Endodermal cell (in vitro differentiated cells): ENCODE measurements at regions not wholly inside any gene's neighbourhood (a gene's known extent, or its start where the extent isn't known, plus 50 kb on each side); places are given as distances from the start of the nearest gene placed in this dataset.

Experiments
- DNase-seq: peaks from one replicate; pipeline ENCODE4 v3.0.0-alpha.2; 2017
- H3K27ac ChIP-seq: 2 replicates; pipeline ENCODE4 v1.5.1; 2013; ENCODE audit warnings: mild to moderate bottlenecking, low read depth, low read length, moderate library complexity
- H3K27me3 ChIP-seq: 2 replicates; pipeline ENCODE4 v1.6.1; 2013; ENCODE audit warnings: mild to moderate bottlenecking, low read length, moderate library complexity; ENCODE audit not compliant: insufficient read depth, control insufficient read depth, poor library complexity, severe bottlenecking
- H3K36me3 ChIP-seq: 2 replicates; pipeline ENCODE4 v1.7.0; 2013; ENCODE audit warnings: mild to moderate bottlenecking, low read length, moderate library complexity; ENCODE audit not compliant: control insufficient read depth, insufficient read depth
- H3K4me1 ChIP-seq: one replicate; pipeline ENCODE4 v1.7.0; 2013; ENCODE audit warnings: low read length; ENCODE audit not compliant: control insufficient read depth, insufficient read depth
- H3K4me3 ChIP-seq: 2 replicates; pipeline ENCODE4 v1.5.1; 2013; ENCODE audit warnings: mild to moderate bottlenecking, low read length, moderate library complexity
- H3K9ac ChIP-seq: 2 replicates; pipeline ENCODE4 v1.6.1; 2013; ENCODE audit warnings: mild to moderate bottlenecking, low read length, moderate library complexity; ENCODE audit not compliant: poor library complexity, severe bottlenecking; ENCODE audit errors: extremely low read depth
- H3K9me3 ChIP-seq: 2 replicates; pipeline ENCODE4 v1.6.1; 2013; ENCODE audit warnings: mild to moderate bottlenecking, low read length, moderate library complexity; ENCODE audit not compliant: control insufficient read depth
- H3K27ac Mint-ChIP-seq: 2 replicates; pipeline ENCODE4 v1.8.0; 2020; ENCODE audit warnings: mixed read lengths
- H3K27me3 Mint-ChIP-seq: 2 replicates; pipeline ENCODE4 v1.8.0; 2021; ENCODE audit warnings: mild to moderate bottlenecking, mixed read lengths; ENCODE audit not compliant: insufficient read depth
- H3K36me3 Mint-ChIP-seq: 2 replicates; pipeline ENCODE4 v1.8.0; 2020; ENCODE audit warnings: low read depth, mixed read lengths
- H3K4me1 Mint-ChIP-seq: 2 replicates; pipeline ENCODE4 v1.8.0; 2020; ENCODE audit warnings: mixed read lengths
- H3K4me3 Mint-ChIP-seq: 2 replicates; pipeline ENCODE4 v1.8.0; 2020; ENCODE audit warnings: mild to moderate bottlenecking, moderate library complexity, mixed read lengths
- H3K9me3 Mint-ChIP-seq: 2 replicates; pipeline ENCODE4 v1.8.0; 2020; ENCODE audit warnings: mild to moderate bottlenecking, mixed read lengths
- WGBS, 2 experiments: methylation state at CpG; one replicate each; pipeline versions ENCODE4 v1.1.5 to v1.1.7; 2013; ENCODE audit warnings: missing lambda C conversion rate in 2 of 2, mixed read lengths in 1 of 2; ENCODE audit not compliant: insufficient coverage in 1 of 2, insufficient read length in 1 of 2; 5-methylcytosine and 5-hydroxymethylcytosine counted together
- TF ChIP-seq, protein P1 (sequence below): fragments of 200-600 bp; sonication (generic); conservative IDR thresholded peaks from 2 replicates; pipeline ENCODE4 v1.5.0; 2021; ENCODE audit warnings: antibody characterized with exemption, mild to moderate bottlenecking

DNA sequence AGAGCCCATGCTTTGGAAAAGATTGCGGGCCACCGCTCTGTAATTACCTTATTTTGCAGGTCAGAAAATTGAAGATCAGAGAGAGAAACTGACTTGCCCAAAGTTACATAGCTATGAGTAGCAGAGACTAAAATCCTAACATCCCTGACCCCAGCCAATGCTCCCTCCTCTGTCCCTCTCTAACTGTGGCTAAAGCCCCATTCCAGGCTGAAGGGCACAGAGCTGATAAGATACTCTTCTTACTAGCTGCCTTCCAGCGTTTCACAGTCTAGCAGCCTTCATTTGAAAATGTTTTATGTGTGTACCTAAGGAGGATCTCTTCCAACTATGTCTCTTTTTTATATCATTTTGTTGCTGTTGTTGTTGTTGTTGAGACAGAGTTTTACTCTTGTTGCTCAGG is 81.4 kb upstream of the LRATD1 start:
- no peaks in the 10 kb centered on the region for H3K27me3 Mint-ChIP-seq
- H3K9me3 Mint-ChIP-seq, result no peaks in the 10 kb centered on the region
- H3K4me3 Mint-ChIP-seq, result no peak overlapping the region
- H3K9ac ChIP-seq, result no peak overlapping the region
- 89 to 97% methylated on average over 2 to 3 of the region's 3 CpGs for WGBS, 2 experiments
- H3K4me3 ChIP-seq, result no peak overlapping the region
- H3K27ac Mint-ChIP-seq, result no peak overlapping the region
- H3K27ac ChIP-seq, result no peak overlapping the region
- no peaks in the 10 kb centered on the region for H3K36me3 Mint-ChIP-seq
- H3K9me3 ChIP-seq, result no peaks in the 10 kb centered on the region
- H3K27me3 ChIP-seq, result no peaks in the 10 kb centered on the region
- peaks cover 13% of the 10 kb centered on the region for H3K4me1 Mint-ChIP-seq
- TF ChIP-seq, protein P1, sequence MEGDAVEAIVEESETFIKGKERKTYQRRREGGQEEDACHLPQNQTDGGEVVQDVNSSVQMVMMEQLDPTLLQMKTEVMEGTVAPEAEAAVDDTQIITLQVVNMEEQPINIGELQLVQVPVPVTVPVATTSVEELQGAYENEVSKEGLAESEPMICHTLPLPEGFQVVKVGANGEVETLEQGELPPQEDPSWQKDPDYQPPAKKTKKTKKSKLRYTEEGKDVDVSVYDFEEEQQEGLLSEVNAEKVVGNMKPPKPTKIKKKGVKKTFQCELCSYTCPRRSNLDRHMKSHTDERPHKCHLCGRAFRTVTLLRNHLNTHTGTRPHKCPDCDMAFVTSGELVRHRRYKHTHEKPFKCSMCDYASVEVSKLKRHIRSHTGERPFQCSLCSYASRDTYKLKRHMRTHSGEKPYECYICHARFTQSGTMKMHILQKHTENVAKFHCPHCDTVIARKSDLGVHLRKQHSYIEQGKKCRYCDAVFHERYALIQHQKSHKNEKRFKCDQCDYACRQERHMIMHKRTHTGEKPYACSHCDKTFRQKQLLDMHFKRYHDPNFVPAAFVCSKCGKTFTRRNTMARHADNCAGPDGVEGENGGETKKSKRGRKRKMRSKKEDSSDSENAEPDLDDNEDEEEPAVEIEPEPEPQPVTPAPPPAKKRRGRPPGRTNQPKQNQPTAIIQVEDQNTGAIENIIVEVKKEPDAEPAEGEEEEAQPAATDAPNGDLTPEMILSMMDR, result no peak
- H3K36me3 ChIP-seq, result no peaks in the 10 kb centered on the region
- DNase-seq, result no peak
- peaks cover 6% of the 10 kb centered on the region for H3K4me1 ChIP-seq

DNA sequence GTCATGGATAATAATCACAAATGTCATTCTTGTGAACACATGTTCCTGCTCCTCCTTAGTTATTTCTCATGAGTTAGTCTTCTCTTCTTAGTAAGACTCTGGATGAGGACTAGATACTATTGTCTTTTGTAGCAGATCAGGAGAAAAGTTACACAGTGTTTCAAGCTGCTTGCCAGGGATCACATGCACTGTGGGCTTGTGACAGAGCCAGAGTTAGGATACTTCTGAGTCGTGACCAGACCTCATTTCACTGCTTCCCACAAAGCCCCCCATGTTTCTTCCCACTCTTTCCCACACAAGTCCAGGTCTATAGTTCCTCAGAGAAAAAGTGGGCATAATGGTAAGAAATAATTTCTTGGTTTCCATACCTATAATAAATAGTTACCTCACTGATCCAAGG is 80.2 kb upstream of the LRATD1 start:
- no peaks in the 10 kb centered on the region for H3K27me3 Mint-ChIP-seq
- Histone ChIP-seq H3K9ac (no peak overlapping the region), H3K9me3 (no peaks in the 10 kb centered on the region), H3K36me3 (no peaks in the 10 kb centered on the region), H3K27me3 (no peaks in the 10 kb centered on the region), H3K27ac (no peak overlapping the region), H3K4me3 (no peak overlapping the region), H3K4me1 (peaks cover 6% of the 10 kb centered on the region)
- no peak overlapping the region for H3K4me3 Mint-ChIP-seq
- no peaks in the 10 kb centered on the region for H3K9me3 Mint-ChIP-seq
- H3K36me3 Mint-ChIP-seq, result no peaks in the 10 kb centered on the region
- no peak for DNase-seq
- TF ChIP-seq, protein P1, result no peak
- no peak overlapping the region for H3K27ac Mint-ChIP-seq
- WGBS, 2 experiments, result 75% methylated on average over 1 of the region's 1 CpG; no CpG with 5 or more reads in 1 of the 2 experiments
- peaks cover 20% of the 10 kb centered on the region for H3K4me1 Mint-ChIP-seq

DNA sequence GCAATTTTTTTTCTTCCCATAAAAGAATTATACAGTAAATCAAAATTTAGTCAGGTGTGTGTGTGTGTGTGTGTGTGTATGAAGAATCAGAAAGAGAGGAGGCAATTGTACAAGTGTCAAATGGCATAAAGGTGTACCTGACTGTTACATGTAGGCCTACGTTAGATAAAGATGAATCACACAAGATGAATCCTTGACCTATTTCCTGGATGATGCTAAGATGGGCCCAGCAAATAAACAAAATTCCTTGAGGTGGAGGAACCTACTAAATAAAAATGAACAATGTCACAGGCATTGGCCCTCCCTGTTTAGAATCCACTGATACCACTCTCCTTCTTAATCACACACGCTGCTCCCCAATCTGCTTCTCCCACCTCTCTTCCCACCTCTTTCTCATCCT is 79.7 kb upstream of the LRATD1 start:
- no peak overlapping the region for H3K27ac ChIP-seq
- no peaks in the 10 kb centered on the region for H3K36me3 Mint-ChIP-seq
- TF ChIP-seq, protein P1, result no peak
- peaks cover 6% of the 10 kb centered on the region for H3K4me1 ChIP-seq
- no peak overlapping the region for H3K9ac ChIP-seq
- H3K27me3 ChIP-seq, result no peaks in the 10 kb centered on the region
- WGBS, 2 experiments, result 91 to 100% methylated on average over 1 to 2 of the region's 2 CpGs
- H3K9me3 Mint-ChIP-seq, result no peaks in the 10 kb centered on the region
- H3K4me1 Mint-ChIP-seq, result peaks cover 23% of the 10 kb centered on the region
- DNase-seq, result no peak
- no peaks in the 10 kb centered on the region for H3K36me3 ChIP-seq
- H3K4me3 Mint-ChIP-seq, result no peak overlapping the region
- H3K27ac Mint-ChIP-seq, result no peak overlapping the region
- no peaks in the 10 kb centered on the region for H3K27me3 Mint-ChIP-seq
- H3K4me3 ChIP-seq, result no peak overlapping the region
- no peaks in the 10 kb centered on the region for H3K9me3 ChIP-seq
